BE2C (cell line): ENCODE measurements at regions not wholly inside any gene's neighbourhood (a gene's known extent, or its start where the extent isn't known, plus 50 kb on each side); places are given as distances from the start of the nearest gene placed in this dataset.

Experiments used
- DNase-seq: peaks from one replicate; pipeline ENCODE4 v3.0.0-alpha.2; 2020
- H3K27me3 ChIP-seq: fragments of 250-450 bp; sonication (Bioruptor Pico); 2 replicates; pipeline ENCODE4 v1.5.1; 2020; ENCODE audit warnings: mild to moderate bottlenecking
- H3K36me3 ChIP-seq: fragments of 250-450 bp; sonication (Bioruptor Pico); 2 replicates; pipeline ENCODE4 v1.5.1; 2020; ENCODE audit warnings: mild to moderate bottlenecking
- H3K4me1 ChIP-seq: fragments of 250-450 bp; sonication (Bioruptor Pico); 2 replicates; pipeline ENCODE4 v1.5.1; 2020
- H3K4me3 ChIP-seq: 2 replicates; pipeline ENCODE4 v1.5.1; 2011; ENCODE audit warnings: low read depth, low read length
- H3K9me3 ChIP-seq: fragments of 250-450 bp; sonication (Bioruptor Pico); 2 replicates; pipeline ENCODE4 v1.5.1; 2020
- CTCF ChIP-seq: IDR thresholded peaks from 2 replicates; pipeline ENCODE4 v1.5.1; 2012; ENCODE audit warnings: mild to moderate bottlenecking, low read depth, low read length

DNA sequence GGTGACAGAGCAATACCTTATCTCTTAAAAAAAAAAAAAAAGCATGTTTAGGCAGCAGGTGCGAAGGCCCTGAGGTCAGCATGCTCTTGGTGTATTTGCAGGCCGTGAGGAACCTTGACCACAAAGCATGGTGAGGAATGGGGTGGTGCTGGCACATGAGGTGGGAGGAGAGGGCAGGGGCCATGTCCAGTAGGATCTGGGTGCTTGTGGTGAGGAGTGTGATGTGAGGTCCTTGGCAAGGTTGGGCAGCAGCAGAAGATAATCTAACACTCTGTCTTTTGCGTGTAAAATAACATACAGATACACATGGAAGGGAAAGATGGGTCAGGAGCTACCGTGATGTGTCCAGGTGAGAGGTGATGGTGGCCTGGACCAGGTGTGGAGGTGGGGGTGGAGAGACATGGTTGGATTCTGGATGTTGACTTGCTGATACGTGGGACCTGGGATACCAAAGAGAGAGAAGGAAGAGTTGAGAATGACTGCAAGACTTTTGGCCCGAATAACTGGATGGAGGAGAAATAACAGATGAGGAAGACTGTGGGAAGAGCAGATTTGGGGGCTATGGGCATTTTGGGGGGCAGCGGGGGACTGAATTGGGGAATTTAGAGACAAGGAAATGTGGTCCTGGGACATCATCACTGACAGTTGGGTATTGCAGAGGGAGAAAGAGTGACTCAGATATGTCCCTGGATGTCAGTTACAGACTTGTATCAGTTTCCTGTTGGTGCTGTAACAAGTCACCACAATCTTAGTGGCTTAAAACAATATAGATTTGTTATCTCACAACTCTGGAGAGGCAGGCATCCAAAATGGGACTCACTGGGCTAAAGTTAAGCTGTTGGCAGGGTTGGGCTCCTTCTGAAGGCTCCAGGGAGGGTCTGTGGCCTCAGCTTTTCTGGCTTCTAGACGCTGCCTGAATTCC is 274.9 kb downstream of the HAPSTR1 start:
- Histone ChIP-seq H3K27me3 (no peaks in the 10 kb centered on the region), H3K9me3 (no peaks in the 10 kb centered on the region), H3K4me1 (no peaks in the 10 kb centered on the region), H3K4me3 (no peak overlapping the region), H3K36me3 (no peaks in the 10 kb centered on the region)
- DNase-seq, result no peak
- TF ChIP-seq CTCF, result no peak

GRCh38 chr16:9370061-9370491 is 278.6 kb downstream of the HAPSTR1 start:
- DNase-seq, result no peak
- Histone ChIP-seq H3K4me1 (no peaks in the 10 kb centered on the region), H3K4me3 (no peak overlapping the region), H3K27me3 (no peaks in the 10 kb centered on the region), H3K9me3 (no peaks in the 10 kb centered on the region), H3K36me3 (no peaks in the 10 kb centered on the region)
- TF ChIP-seq CTCF, result no peak

GRCh38 chr16:9371713-9372448 is 280.4 kb downstream of the HAPSTR1 start:
- no peak overlapping the region for H3K4me3 ChIP-seq
- DNase-seq, result no peak
- no peak for TF ChIP-seq CTCF
- H3K9me3 ChIP-seq, result no peaks in the 10 kb centered on the region
- H3K27me3 ChIP-seq, result no peaks in the 10 kb centered on the region
- H3K4me1 ChIP-seq, result no peaks in the 10 kb centered on the region
- no peaks in the 10 kb centered on the region for H3K36me3 ChIP-seq

- Histone ChIP-seq H3K4me1 (no peaks in the 10 kb centered on the region), H3K4me3 (no peak overlapping the region), H3K27me3 (no peaks in the 10 kb centered on the region), H3K36me3 (no peaks in the 10 kb centered on the region), H3K9me3 (no peaks in the 10 kb centered on the region)
- DNase-seq, result no peak
- no peak for TF ChIP-seq CTCF
Measured at GRCh38 chr16:9372934-9373890, 281.8 kb downstream of the HAPSTR1 start.

- Histone ChIP-seq H3K4me1 (no peaks in the 10 kb centered on the region), H3K4me3 (no peak overlapping the region), H3K9me3 (no peaks in the 10 kb centered on the region), H3K27me3 (no peaks in the 10 kb centered on the region), H3K36me3 (no peaks in the 10 kb centered on the region)
- TF ChIP-seq CTCF, result no peak
- no peak for DNase-seq
Measured at GRCh38 chr16:9374061-9374460, 282.6 kb downstream of the HAPSTR1 start.
